ENCODE measurements at regions not wholly inside any gene's neighbourhood (a gene's known extent, or its start where the extent isn't known, plus 50 kb on each side); places are given as distances from the start of the nearest gene placed in this dataset.

GRCh38 chr18:42230636-42231035, 275.6 kb downstream of the PIK3C3 start:
- no peak for TF ChIP-seq ZNF77 (CRISPR knock-in tag; IDR thresholded peaks at IDR 0.05)
- no peak for TF ChIP-seq ETS2 (tag; IDR thresholded peaks at IDR 0.05; ENCODE audit: borderline replicate concordance, poor library complexity, severe bottlenecking)
- TF ChIP-seq ZNF589 (CRISPR knock-in tag; IDR thresholded peaks at IDR 0.05; ENCODE audit: low read depth), result no peak
- TF ChIP-seq, protein P1, sequence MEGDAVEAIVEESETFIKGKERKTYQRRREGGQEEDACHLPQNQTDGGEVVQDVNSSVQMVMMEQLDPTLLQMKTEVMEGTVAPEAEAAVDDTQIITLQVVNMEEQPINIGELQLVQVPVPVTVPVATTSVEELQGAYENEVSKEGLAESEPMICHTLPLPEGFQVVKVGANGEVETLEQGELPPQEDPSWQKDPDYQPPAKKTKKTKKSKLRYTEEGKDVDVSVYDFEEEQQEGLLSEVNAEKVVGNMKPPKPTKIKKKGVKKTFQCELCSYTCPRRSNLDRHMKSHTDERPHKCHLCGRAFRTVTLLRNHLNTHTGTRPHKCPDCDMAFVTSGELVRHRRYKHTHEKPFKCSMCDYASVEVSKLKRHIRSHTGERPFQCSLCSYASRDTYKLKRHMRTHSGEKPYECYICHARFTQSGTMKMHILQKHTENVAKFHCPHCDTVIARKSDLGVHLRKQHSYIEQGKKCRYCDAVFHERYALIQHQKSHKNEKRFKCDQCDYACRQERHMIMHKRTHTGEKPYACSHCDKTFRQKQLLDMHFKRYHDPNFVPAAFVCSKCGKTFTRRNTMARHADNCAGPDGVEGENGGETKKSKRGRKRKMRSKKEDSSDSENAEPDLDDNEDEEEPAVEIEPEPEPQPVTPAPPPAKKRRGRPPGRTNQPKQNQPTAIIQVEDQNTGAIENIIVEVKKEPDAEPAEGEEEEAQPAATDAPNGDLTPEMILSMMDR (IDR thresholded peaks at IDR 0.05 in 2 of 3, conservative IDR thresholded peaks at IDR 0.05 in 1 of 3; ENCODE audit: insufficient read depth in 2 of 3, low read depth in 1 of 3, low read length in 3 of 3), result no peak
- no peak for TF ChIP-seq POLR2AphosphoS5 (IDR thresholded peaks at IDR 0.05; ENCODE audit: control insufficient read depth, insufficient read depth, low read depth, low read length)
- TF ChIP-seq CREB1 (IDR thresholded peaks at IDR 0.05), result no peak
- TF ChIP-seq CREB1 (CRISPR knock-in tag; IDR thresholded peaks at IDR 0.05), result no peak
- TF ChIP-seq ZFX (CRISPR knock-in tag; IDR thresholded peaks at IDR 0.05), result no peak
